HEK293 (cell line): ENCODE measurements at regions not wholly inside any gene's neighbourhood (a gene's known extent, or its start where the extent isn't known, plus 50 kb on each side); places are given as distances from the start of the nearest gene placed in this dataset.

Experiments used
- ZNF248 ChIP-seq: fragments of 450-650 bp; formaldehyde crosslinking; IDR thresholded peaks from 2 replicates; pipeline ENCODE4 v1.5.1; 2017; ENCODE audit warnings: missing biosample characterization, missing genetic modification characterization
- TF ChIP-seq, protein P1 (sequence below): fragments of 450-650 bp; IDR thresholded peaks from 2 replicates; pipeline ENCODE4 v1.5.1; 2018; ENCODE audit warnings: missing biosample characterization, missing genetic modification characterization
- TF ChIP-seq, protein P2 (sequence below): fragments of 450-650 bp; formaldehyde crosslinking; IDR thresholded peaks from 2 replicates; pipeline ENCODE4 v1.5.1; 2016; ENCODE audit warnings: missing biosample characterization, missing genetic modification characterization

DNA sequence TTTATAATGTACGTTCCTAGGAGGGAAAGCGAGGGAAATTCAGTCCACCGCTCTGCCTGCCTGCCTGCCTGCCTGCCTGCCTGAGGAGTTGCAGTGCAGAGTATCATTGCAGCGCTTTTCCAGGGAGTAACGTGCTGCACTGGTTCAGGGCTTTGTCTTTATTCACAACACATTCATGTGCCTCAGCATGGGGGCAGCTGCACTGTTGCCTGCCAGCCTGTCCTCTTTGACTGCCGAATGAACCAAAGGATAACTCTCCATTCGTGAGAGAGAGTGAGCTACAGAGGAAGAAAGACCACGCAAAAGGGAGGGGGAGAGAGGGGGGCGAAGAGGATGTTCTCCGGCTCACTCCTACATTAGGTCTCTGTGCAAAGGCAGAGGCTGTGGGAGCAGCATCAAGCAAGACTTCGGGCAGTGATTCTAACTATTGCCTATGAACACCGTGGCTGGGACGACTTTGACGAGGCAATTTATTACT, 791.2 kb downstream of the MAT2B start:
- TF ChIP-seq, protein P1, sequence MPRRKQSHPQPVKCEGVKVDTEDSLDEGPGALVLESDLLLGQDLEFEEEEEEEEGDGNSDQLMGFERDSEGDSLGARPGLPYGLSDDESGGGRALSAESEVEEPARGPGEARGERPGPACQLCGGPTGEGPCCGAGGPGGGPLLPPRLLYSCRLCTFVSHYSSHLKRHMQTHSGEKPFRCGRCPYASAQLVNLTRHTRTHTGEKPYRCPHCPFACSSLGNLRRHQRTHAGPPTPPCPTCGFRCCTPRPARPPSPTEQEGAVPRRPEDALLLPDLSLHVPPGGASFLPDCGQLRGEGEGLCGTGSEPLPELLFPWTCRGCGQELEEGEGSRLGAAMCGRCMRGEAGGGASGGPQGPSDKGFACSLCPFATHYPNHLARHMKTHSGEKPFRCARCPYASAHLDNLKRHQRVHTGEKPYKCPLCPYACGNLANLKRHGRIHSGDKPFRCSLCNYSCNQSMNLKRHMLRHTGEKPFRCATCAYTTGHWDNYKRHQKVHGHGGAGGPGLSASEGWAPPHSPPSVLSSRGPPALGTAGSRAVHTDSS (tag by site-specific recombination): no peak
- TF ChIP-seq ZNF248: no peak
- TF ChIP-seq, protein P2, sequence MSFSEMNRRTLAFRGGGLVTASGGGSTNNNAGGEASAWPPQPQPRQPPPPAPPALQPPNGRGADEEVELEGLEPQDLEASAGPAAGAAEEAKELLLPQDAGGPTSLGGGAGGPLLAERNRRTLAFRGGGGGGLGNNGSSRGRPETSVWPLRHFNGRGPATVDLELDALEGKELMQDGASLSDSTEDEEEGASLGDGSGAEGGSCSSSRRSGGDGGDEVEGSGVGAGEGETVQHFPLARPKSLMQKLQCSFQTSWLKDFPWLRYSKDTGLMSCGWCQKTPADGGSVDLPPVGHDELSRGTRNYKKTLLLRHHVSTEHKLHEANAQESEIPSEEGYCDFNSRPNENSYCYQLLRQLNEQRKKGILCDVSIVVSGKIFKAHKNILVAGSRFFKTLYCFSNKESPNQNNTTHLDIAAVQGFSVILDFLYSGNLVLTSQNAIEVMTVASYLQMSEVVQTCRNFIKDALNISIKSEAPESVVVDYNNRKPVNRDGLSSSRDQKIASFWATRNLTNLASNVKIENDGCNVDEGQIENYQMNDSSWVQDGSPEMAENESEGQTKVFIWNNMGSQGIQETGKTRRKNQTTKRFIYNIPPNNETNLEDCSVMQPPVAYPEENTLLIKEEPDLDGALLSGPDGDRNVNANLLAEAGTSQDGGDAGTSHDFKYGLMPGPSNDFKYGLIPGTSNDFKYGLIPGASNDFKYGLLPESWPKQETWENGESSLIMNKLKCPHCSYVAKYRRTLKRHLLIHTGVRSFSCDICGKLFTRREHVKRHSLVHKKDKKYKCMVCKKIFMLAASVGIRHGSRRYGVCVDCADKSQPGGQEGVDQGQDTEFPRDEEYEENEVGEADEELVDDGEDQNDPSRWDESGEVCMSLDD: no peak
